ENCODE measurements at regions not wholly inside any gene's neighbourhood (a gene's known extent, or its start where the extent isn't known, plus 50 kb on each side); places are given as distances from the start of the nearest gene placed in this dataset.

- TF ChIP-seq IRF3 (IDR thresholded peaks at IDR 0.05), result no peak
- TF ChIP-seq GABPA (IDR thresholded peaks at IDR 0.05; ENCODE audit: low read depth), result no peak
- no peak for TF ChIP-seq NFYB (IDR thresholded peaks at IDR 0.05; ENCODE audit: insufficient read depth, low read depth, low read length)
- TF ChIP-seq CTCF (IDR thresholded peaks at IDR 0.05 in 2 of 3, conservative IDR thresholded peaks at IDR 0.05 in 1 of 3; ENCODE audit: control insufficient read depth in 2 of 3, extremely low read depth in 1 of 3, insufficient read depth in 1 of 3, low read depth in 3 of 3, low read length in 3 of 3), result no peak
- no peak for TF ChIP-seq BHLHE40 (IDR thresholded peaks at IDR 0.05; ENCODE audit: borderline replicate concordance in 1 of 2, low read depth in 2 of 2, low read length in 1 of 2)
- TF ChIP-seq MEF2B (IDR thresholded peaks at IDR 0.05; ENCODE audit: partially characterized antibody, poor library complexity, severe bottlenecking), result no peak
- TF ChIP-seq BACH1 (IDR thresholded peaks at IDR 0.05; ENCODE audit: borderline replicate concordance), result no peak
- no peak for TF ChIP-seq MXI1 (IDR thresholded peaks at IDR 0.05; ENCODE audit: low read depth, low read length)
- TF ChIP-seq EZH2 (IDR thresholded peaks at IDR 0.05; ENCODE audit: borderline replicate concordance, control insufficient read depth, low read depth, low read length), result no peak
- TF ChIP-seq YY1 (IDR thresholded peaks at IDR 0.05; ENCODE audit: low read depth, low read length), result no peak
- no peak for TF ChIP-seq POLR2A (IDR thresholded peaks at IDR 0.05; ENCODE audit: low read depth, low read length)
- no peak for TF ChIP-seq USF1 (IDR thresholded peaks at IDR 0.05; ENCODE audit: borderline replicate concordance, extremely low read length, insufficient read depth, low read depth, low read length)
- TF ChIP-seq ZNF24 (IDR thresholded peaks at IDR 0.05), result no peak
- TF ChIP-seq SMARCA5 (IDR thresholded peaks at IDR 0.05), result no peak
These were observed 353.2 kb upstream of the ATP2B1 start for GRCh38 chr12:90061809-90062208.

Data from GM12878 (cell line).